ENCODE measurements at regions not wholly inside any gene's neighbourhood (a gene's known extent, or its start where the extent isn't known, plus 50 kb on each side); places are given as distances from the start of the nearest gene placed in this dataset.
A peak's percentile ranks its signal among the peaks of the same experiment; 100 is the strongest.

- H3K36me3 Mint-ChIP-seq (ENCODE audit: low read depth), result no peaks in the 10 kb centered on the region
Measured at GRCh38 chr9:18238254-18238653, 235.7 kb upstream of the ADAMTSL1 start.

GRCh38 chr9:18238752-18239447, 235.1 kb upstream of the ADAMTSL1 start:
- no peaks in the 10 kb centered on the region for H3K27me3 Mint-ChIP-seq (ENCODE audit: low read depth)
- H3K36me3 Mint-ChIP-seq (ENCODE audit: low read depth), result no peaks in the 10 kb centered on the region
- no peaks in the 10 kb centered on the region for H3K4me1 Mint-ChIP-seq (ENCODE audit: low read depth)
- no peak overlapping the region for H3K4me3 Mint-ChIP-seq
- CTCF ChIA-PET, result interaction anchor here (2.8 kb wide), 1 partner anchor 16 kb away, joined by 9 read pairs; no protein-coding TSS in a partner anchor
- POLR2A ChIA-PET, result no interaction called here
- DNase-seq, result no peak
- no peak overlapping the region for H3K27ac Mint-ChIP-seq
- H3K9me3 Mint-ChIP-seq (ENCODE audit: insufficient read depth), result no peaks in the 10 kb centered on the region
- no peak for ATAC-seq

More at GRCh38 chr9:18238254-18238653, 235.7 kb upstream of the ADAMTSL1 start:
- H3K27ac Mint-ChIP-seq, result no peak overlapping the region
- no peak overlapping the region for H3K4me3 Mint-ChIP-seq
- ChIA-PET CTCF (interaction anchor here (2.8 kb wide), 1 partner anchor 17 kb away, joined by 9 read pairs; no protein-coding TSS in a partner anchor), POLR2A (no interaction called here)
- ATAC-seq, result no peak
- H3K4me1 Mint-ChIP-seq (ENCODE audit: low read depth), result no peaks in the 10 kb centered on the region
- no peaks in the 10 kb centered on the region for H3K27me3 Mint-ChIP-seq (ENCODE audit: low read depth)
- DNase-seq, result no peak
- no peaks in the 10 kb centered on the region for H3K9me3 Mint-ChIP-seq (ENCODE audit: insufficient read depth)

GRCh38 chr9:18240213-18240612, 233.7 kb upstream of the ADAMTSL1 start:
- Mint-ChIP-seq H3K36me3 (ENCODE audit: low read depth) (no peaks in the 10 kb centered on the region), H3K27me3 (ENCODE audit: low read depth) (no peaks in the 10 kb centered on the region), H3K9me3 (ENCODE audit: insufficient read depth) (no peaks in the 10 kb centered on the region), H3K4me3 (no peak overlapping the region), H3K4me1 (ENCODE audit: low read depth) (no peaks in the 10 kb centered on the region), H3K27ac (no peak overlapping the region)
- DNase-seq (no peak), ATAC-seq (no peak)
- ChIA-PET POLR2A (no interaction called here), CTCF (interaction anchor here (1.7 kb wide), 1 partner anchor 15 kb away, joined by 6 read pairs; no protein-coding TSS in a partner anchor)

GRCh38 chr9:18245911-18246310, 228.0 kb upstream of the ADAMTSL1 start:
- H3K27ac Mint-ChIP-seq, result no peak overlapping the region

GRCh38 chr9:18250053-18250452, 223.9 kb upstream of the ADAMTSL1 start:
- CTCF ChIA-PET, result no interaction called here
- H3K4me3 Mint-ChIP-seq, result no peak overlapping the region
- ATAC-seq, result no peak

More at GRCh38 chr9:18245911-18246310, 228.0 kb upstream of the ADAMTSL1 start:
- CTCF ChIA-PET, result no interaction called here
- Mint-ChIP-seq H3K36me3 (ENCODE audit: low read depth) (no peaks in the 10 kb centered on the region), H3K4me1 (ENCODE audit: low read depth) (no peaks in the 10 kb centered on the region), H3K9me3 (ENCODE audit: insufficient read depth) (no peaks in the 10 kb centered on the region), H3K4me3 (no peak overlapping the region), H3K27me3 (ENCODE audit: low read depth) (no peaks in the 10 kb centered on the region)
- ATAC-seq (no peak), DNase-seq (no peak)
- POLR2A ChIA-PET, result no interaction called here

GRCh38 chr9:18253950-18254349, 220.0 kb upstream of the ADAMTSL1 start:
- CTCF ChIA-PET, result interaction anchor here (1.1 to 3.5 kb wide), 6 partner anchors 11 to 1203 kb away, joined by 4 to 39 read pairs (median 10); partner anchors contain the start of gene RRAGA
- peaks cover 3% of the 10 kb centered on the region for H3K27me3 Mint-ChIP-seq (ENCODE audit: low read depth)
- no peak overlapping the region for H3K27ac Mint-ChIP-seq
- POLR2A ChIA-PET, result no interaction called here
- no peaks in the 10 kb centered on the region for H3K4me1 Mint-ChIP-seq (ENCODE audit: low read depth)
- no peak overlapping the region for H3K4me3 Mint-ChIP-seq
- H3K9me3 Mint-ChIP-seq (ENCODE audit: insufficient read depth), result no peaks in the 10 kb centered on the region
- ATAC-seq (no peak), DNase-seq (no peak)
- no peaks in the 10 kb centered on the region for H3K36me3 Mint-ChIP-seq (ENCODE audit: low read depth)

More at GRCh38 chr9:18250053-18250452, 223.9 kb upstream of the ADAMTSL1 start:
- Mint-ChIP-seq H3K27me3 (ENCODE audit: low read depth) (no peaks in the 10 kb centered on the region), H3K27ac (no peak overlapping the region), H3K9me3 (ENCODE audit: insufficient read depth) (no peaks in the 10 kb centered on the region), H3K36me3 (ENCODE audit: low read depth) (no peaks in the 10 kb centered on the region), H3K4me1 (ENCODE audit: low read depth) (no peaks in the 10 kb centered on the region)
- no peak for DNase-seq
- POLR2A ChIA-PET, result no interaction called here

GRCh38 chr9:18255158-18255629, 218.8 kb upstream of the ADAMTSL1 start:
- H3K9me3 Mint-ChIP-seq (ENCODE audit: insufficient read depth), result no peaks in the 10 kb centered on the region
- H3K36me3 Mint-ChIP-seq (ENCODE audit: low read depth), result no peaks in the 10 kb centered on the region
- H3K4me1 Mint-ChIP-seq (ENCODE audit: low read depth), result no peaks in the 10 kb centered on the region
- H3K27ac Mint-ChIP-seq, result no peak overlapping the region
- peak; percentile 81 for ATAC-seq
- peaks cover 3% of the 10 kb centered on the region for H3K27me3 Mint-ChIP-seq (ENCODE audit: low read depth)
- POLR2A ChIA-PET, result no interaction called here
- no peak overlapping the region for H3K4me3 Mint-ChIP-seq
- CTCF ChIA-PET, result interaction anchor here (0.6 to 3.5 kb wide), 17 partner anchors 10 to 1202 kb away, joined by 3 to 39 read pairs (median 4); partner anchors contain the start of gene RRAGA
- DNase-seq, result peak; percentile 82

- Mint-ChIP-seq H3K27ac (no peak overlapping the region), H3K36me3 (ENCODE audit: low read depth) (no peaks in the 10 kb centered on the region), H3K4me3 (no peak overlapping the region), H3K4me1 (ENCODE audit: low read depth) (no peaks in the 10 kb centered on the region), H3K9me3 (ENCODE audit: insufficient read depth) (no peaks in the 10 kb centered on the region), H3K27me3 (ENCODE audit: low read depth) (peaks cover 3% of the 10 kb centered on the region)
- ChIA-PET POLR2A (no interaction called here), CTCF (interaction anchor here (0.6 to 3.5 kb wide), 8 partner anchors 9 to 778 kb away, joined by 3 to 39 read pairs (median 8); no protein-coding TSS in a partner anchor)
- ATAC-seq, result no peak
- no peak for DNase-seq
Measured at GRCh38 chr9:18255747-18256146, 218.2 kb upstream of the ADAMTSL1 start.

GRCh38 chr9:18256568-18256967, 217.4 kb upstream of the ADAMTSL1 start:
- H3K27me3 Mint-ChIP-seq (ENCODE audit: low read depth), result peaks cover 3% of the 10 kb centered on the region
- no peaks in the 10 kb centered on the region for H3K9me3 Mint-ChIP-seq (ENCODE audit: insufficient read depth)
- DNase-seq, result no peak
- no peak for ATAC-seq
- ChIA-PET CTCF (interaction anchor here (0.9 to 2.8 kb wide), 2 partner anchors 10 to 770 kb away, joined by 3 to 36 read pairs; no protein-coding TSS in a partner anchor), POLR2A (no interaction called here)
- H3K4me1 Mint-ChIP-seq (ENCODE audit: low read depth), result no peaks in the 10 kb centered on the region
- H3K4me3 Mint-ChIP-seq, result no peak overlapping the region
- no peak overlapping the region for H3K27ac Mint-ChIP-seq
- H3K36me3 Mint-ChIP-seq (ENCODE audit: low read depth), result no peaks in the 10 kb centered on the region

GRCh38 chr9:18260521-18260920, 213.4 kb upstream of the ADAMTSL1 start:
- no peaks in the 10 kb centered on the region for H3K9me3 Mint-ChIP-seq (ENCODE audit: insufficient read depth)
- CTCF ChIA-PET, result no interaction called here
- POLR2A ChIA-PET, result no interaction called here

GRCh38 chr9:18261181-18261580, 212.8 kb upstream of the ADAMTSL1 start:
- Mint-ChIP-seq H3K27ac (no peak overlapping the region), H3K36me3 (ENCODE audit: low read depth) (no peaks in the 10 kb centered on the region), H3K9me3 (ENCODE audit: insufficient read depth) (no peaks in the 10 kb centered on the region), H3K4me3 (no peak overlapping the region), H3K27me3 (ENCODE audit: low read depth) (no peaks in the 10 kb centered on the region), H3K4me1 (ENCODE audit: low read depth) (no peaks in the 10 kb centered on the region)
- DNase-seq, result no peak
- ATAC-seq, result no peak
- POLR2A ChIA-PET, result no interaction called here
- CTCF ChIA-PET, result no interaction called here

More at GRCh38 chr9:18260521-18260920, 213.4 kb upstream of the ADAMTSL1 start:
- no peak overlapping the region for H3K27ac Mint-ChIP-seq
- no peak for ATAC-seq
- H3K27me3 Mint-ChIP-seq (ENCODE audit: low read depth), result peaks cover 3% of the 10 kb centered on the region
- H3K4me1 Mint-ChIP-seq (ENCODE audit: low read depth), result no peaks in the 10 kb centered on the region
- DNase-seq, result no peak
- H3K36me3 Mint-ChIP-seq (ENCODE audit: low read depth), result no peaks in the 10 kb centered on the region
- no peak overlapping the region for H3K4me3 Mint-ChIP-seq

- Mint-ChIP-seq H3K4me1 (ENCODE audit: low read depth) (no peaks in the 10 kb centered on the region), H3K27ac (no peak overlapping the region), H3K36me3 (ENCODE audit: low read depth) (no peaks in the 10 kb centered on the region), H3K27me3 (ENCODE audit: low read depth) (no peaks in the 10 kb centered on the region), H3K9me3 (ENCODE audit: insufficient read depth) (no peaks in the 10 kb centered on the region), H3K4me3 (no peak overlapping the region)
- CTCF ChIA-PET, result interaction anchor here (2.9 kb wide), 1 partner anchor 8 kb away, joined by 12 read pairs; no protein-coding TSS in a partner anchor
- ATAC-seq (no peak), DNase-seq (no peak)
- POLR2A ChIA-PET, result no interaction called here
Measured at GRCh38 chr9:18263377-18263776, 210.6 kb upstream of the ADAMTSL1 start.
